Putamen (tissue), 1 donor: ENCODE measurements at regions not wholly inside any gene's neighbourhood (a gene's known extent, or its start where the extent isn't known, plus 50 kb on each side); places are given as distances from the start of the nearest gene placed in this dataset.
"Not testable (repeated sequence)": the region's sequence is repeated elsewhere in the genome, so short reads cannot be mapped to it uniquely, and the experiment has no call there.

Experiments used
- DNase-seq: peaks from one replicate; pipeline ENCODE4 v3.0.0-alpha.2; 2016; ENCODE audit warnings: low spot score

DNA sequence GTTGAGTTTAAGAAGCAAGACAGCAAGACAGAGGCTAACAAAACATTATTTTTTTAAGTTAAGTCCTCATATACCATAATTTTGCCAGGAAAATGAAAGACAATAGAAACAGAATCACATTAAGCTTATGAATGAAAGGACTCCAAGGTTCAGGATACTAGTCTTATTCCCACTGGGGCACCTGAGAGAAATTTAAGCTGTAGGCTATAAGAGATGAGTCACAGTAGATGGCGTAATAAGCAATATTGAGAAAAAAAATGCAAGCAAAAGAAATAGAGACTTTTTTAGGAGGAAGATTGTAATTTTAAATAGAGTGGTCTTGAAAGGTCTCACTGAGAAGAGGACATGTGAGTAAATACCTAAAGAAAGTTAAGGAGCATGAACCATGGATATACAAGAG is 57.1 kb upstream of the KIF2B start:
- DNase-seq, result no peak

DNA sequence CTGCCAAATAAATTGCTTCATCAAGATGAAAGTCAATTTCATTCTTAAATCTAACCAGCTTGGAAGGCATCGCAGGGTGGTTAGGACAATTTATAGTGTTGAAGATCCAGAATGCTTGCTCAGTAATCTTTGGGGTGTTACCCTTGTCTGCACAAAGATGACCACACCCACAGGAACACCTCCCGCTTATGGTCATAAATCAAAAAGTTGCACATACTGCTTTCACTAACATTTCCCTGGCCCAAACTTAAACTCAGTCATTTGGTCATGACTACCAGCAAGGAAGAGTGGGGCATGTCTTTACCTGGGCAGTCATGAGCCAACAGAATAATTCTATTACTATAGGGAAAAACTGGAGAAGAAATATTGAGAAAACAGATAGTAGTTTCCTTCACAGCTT is 57.6 kb upstream of the KIF2B start:
- no peak for DNase-seq

DNA sequence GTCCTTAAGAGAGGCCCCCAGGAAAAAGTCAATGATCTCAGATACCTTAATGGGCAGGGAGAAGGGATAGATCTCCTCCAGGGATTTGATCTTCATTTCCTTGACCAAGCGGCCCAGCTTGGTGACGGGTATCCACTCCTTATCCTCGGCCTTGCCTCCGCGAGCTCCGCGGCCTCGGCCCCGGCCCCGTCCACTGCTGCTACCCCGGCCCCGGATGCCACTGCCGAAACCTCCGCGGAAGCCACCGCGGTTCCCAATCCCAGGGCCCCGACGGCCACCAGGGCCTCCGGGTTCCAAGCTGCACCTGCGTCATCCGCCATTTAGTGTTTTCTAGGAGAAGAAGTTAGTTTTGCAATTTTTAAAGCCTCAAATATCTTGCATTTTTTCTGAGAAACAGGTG is 65.2 kb upstream of the KIF2B start:
- no peak for DNase-seq

- not testable (repeated sequence) for DNase-seq
Measured at GRCh38 chr17:53757116-53757515, 65.6 kb upstream of the KIF2B start.

- no peak for DNase-seq
Measured at GRCh38 chr17:53749178-53749577, 73.5 kb upstream of the KIF2B start.

DNA sequence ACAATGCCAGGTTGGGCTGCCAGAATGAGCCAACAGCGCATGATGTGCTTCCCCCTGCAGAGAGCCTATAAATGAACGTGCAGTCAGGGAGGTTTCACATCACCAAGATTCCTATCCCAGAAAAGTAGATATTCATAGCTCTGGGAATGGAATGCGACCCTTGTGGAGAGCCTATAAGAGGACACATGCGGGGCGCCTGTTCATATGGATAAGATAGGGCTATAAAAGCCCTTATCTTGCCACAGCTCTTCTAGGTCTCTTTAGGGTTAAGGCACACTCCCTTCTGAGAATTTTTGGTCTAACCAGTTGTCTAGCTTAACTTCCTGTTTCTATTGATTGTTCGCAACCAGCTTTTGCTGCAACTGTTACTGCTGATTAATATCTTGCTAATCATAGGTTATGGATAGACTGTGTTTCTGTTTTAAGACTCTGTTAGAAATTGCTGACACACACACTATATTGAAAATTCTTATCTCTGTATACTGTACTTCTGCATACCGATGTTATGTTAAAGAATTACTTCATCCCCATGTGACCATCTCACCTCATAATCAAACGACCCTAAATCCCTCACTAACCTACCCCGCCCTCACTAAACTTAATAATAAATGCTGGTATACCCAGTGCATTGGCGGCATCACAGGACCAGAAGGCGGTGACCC is 74.4 kb upstream of the KIF2B start:
- DNase-seq, result not testable (repeated sequence)

- DNase-seq, result no peak
Measured at GRCh38 chr17:53740312-53740711, 82.4 kb upstream of the KIF2B start.

DNA sequence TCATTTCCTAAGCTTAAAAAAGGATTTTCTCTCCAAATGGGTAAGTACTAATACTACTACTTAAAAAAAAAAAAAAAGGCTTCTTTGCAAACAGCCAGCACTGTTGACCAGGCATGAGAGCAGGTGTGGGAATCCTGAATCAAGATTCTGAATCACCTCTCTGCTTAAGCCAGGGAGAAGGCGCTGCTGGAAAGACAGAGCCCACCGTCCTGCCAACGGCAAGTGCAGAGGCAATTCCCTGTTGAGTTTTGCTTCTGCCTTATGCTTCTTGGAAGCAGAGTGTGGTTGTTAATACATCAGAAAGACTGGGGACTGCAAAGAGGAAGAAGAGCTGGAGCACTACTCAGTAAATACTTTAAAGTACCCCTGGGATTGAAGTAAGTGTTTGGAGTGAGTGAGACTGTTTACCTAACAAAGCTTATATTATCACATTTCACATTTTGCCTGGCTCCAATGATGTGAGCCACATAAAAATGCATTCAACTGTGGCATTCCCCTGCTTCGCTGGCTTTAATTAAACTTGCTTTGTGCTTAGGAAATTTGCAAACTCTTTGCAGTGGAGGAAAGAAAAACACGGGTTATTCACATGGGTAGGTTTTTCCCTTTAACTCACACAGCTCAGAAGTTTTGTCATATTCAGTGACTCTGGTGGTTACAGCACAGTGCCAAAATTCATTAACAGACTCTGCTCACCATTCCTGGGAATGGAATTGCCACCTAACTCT is 86.0 kb upstream of the KIF2B start:
- no peak for DNase-seq

DNA sequence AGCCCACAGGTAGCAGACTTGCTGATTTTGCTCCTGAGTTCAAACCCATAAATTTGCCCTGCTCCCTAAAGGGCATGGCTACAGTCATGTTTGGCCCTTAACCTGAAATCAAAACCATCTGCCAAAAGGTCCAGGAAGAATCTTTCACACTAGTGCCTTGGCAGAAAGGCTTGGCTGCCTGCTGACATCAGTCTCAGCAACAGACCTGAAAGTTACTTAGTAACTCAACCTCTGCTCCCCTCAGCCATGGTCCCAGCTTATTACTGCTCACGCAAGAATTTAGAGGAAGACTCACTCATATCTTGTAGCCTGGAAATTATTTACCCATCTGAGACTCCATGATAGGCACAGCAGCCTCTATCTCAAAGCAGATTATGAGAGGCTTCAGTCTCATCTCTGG is 98.0 kb upstream of the KIF2B start:
- DNase-seq, result no peak

- DNase-seq, result no peak
Measured at GRCh38 chr17:53722407-53722806, 100.3 kb upstream of the KIF2B start.

DNA sequence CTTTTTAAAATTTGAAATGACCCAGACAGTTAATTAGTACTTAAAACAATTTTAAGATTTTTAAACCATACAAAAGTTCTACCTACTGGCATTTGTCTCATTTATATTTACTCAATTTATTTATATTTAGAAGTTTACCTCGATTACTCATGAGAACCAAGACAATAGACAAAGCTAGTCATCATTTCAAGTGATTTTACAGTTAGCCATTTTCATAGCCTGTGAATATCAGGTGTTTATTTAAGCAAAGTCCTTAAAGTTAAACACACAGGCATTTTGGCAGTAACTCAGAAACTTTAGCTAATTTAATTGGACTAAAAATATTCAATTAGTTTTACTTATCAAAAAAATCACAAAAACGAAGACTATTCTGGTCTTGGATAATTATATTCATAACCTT is 101.6 kb upstream of the KIF2B start:
- no peak for DNase-seq

DNA sequence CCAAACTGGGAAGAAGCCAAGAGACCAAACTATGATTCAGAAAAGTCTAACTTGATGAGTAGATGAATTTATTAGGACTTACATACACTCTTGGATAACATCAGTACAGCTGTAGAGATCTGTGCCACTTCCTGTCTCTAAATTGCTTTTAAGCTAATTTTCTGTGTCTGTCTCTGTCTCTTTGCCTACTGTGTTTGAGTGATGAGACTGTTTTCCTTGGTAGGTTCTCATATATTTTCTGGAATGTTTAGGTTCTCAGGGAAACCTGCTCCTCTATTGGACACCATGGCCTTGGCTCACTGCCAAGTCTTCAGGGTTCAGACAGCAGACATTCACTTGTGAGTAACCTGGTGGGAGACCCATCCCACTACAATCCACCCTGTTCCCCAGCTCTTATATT is 103.5 kb upstream of the KIF2B start:
- no peak for DNase-seq

DNA sequence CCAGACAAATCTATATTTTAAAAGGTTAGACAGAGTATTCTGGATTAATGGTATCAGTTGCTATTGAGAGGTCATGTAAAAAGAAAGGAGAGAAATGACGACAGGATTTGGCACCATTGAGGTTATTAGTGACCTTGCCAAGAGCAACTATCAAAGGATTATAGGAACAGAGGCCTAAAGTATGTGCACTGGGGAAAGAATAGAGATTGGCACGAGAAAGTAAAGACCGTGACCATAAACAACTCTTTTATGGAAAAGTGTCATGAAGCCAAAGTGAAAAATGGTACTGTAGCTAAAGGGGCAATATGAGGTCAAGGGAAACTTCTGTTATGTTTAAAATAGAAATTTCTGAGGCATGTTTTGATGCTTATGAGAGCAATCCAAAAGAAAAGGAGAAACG is 115.2 kb upstream of the KIF2B start:
- no peak for DNase-seq

DNA sequence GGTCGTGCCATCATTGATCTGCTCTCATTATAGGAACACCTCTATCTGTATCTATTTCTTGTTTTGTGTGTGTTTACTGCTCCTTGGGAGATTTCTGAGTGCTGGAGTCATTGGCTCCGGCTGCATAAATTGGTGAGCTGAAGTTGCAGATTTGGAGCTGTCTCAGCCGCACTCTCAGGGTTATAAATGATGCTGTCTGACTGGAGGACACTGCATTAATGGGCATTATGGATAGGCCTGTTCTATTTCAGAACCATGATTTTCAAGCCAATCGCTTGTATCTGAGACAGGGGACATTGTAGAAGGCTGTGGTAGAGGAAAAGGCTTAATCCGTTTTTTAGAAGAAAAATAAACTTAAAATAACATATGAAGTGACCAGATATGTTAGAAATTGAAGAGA is 126.4 kb upstream of the KIF2B start:
- no peak for DNase-seq

- no peak for DNase-seq
Measured at GRCh38 chr17:53687324-53687723, 135.4 kb upstream of the KIF2B start.

GRCh38 chr17:53680745-53681144 is 142.0 kb upstream of the KIF2B start:
- no peak for DNase-seq

DNA sequence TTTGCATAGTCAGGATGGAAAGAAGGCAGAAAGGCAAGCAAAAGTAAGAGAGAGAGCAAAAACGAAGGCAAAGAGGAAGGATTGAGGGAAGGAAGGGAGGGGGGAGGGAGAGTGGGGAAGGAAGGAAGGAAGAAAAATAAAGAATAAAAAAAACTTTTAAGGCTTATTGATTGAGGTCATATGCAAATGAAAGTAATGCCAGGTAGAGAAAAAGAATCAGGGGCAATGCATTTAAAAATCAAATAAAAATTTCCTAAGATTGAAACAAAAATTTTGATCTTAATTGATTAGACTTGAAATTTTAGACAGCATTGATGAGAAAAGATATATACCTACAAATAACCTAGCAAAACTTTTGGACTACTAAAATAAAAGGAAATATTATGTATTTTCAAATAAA is 153.9 kb upstream of the KIF2B start:
- no peak for DNase-seq

GRCh38 chr17:53662608-53663007 is 160.1 kb upstream of the KIF2B start:
- no peak for DNase-seq

GRCh38 chr17:53659181-53659580 is 163.5 kb upstream of the KIF2B start:
- DNase-seq, result no peak

DNA sequence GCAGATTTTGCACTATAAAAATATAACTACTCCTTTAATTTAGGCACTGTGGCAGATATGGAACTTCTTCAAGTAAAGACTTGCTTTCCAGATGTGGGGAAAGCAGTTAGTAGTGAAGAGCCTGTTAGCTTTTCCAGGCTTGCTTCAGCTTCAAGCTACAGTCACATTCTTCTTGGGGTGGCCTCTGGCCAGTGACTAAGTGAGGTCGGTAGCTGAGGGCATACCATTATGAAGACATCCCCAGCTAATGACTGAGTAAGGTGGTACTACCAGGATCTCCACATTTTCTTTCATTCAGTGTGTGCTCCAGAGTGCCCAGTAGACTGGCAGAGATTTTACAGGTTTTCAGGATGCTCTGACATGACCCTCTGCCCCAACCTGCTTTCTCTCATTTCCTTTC is 167.1 kb upstream of the KIF2B start:
- DNase-seq, result no peak

DNA sequence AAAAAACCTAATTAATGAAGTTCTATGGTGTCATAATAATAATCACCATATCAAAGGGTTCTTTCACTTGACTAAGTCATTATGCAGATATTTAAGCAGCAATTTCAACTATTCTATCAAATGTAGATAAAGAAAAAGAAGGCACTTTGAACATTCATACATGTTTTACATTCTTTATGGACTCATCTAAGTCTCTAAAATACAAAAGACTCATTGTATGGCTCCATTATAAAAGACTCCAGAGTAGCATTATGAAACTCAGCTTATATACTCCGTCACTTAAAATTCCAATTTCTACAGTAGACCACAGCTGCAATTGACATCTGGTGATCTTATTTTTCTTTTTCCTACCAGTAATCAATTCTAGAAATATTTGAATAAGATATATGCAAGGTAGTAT is 173.5 kb upstream of the KIF2B start:
- no peak for DNase-seq

GRCh38 chr17:53646835-53647234 is 175.9 kb upstream of the KIF2B start:
- no peak for DNase-seq

- no peak for DNase-seq
Measured at GRCh38 chr17:53640808-53641207, 181.9 kb upstream of the KIF2B start.

- no peak for DNase-seq
Measured at GRCh38 chr17:53635444-53635843, 187.3 kb upstream of the KIF2B start.
